GM18519 (cell line): ENCODE measurements at regions not wholly inside any gene's neighbourhood (a gene's known extent, or its start where the extent isn't known, plus 50 kb on each side); places are given as distances from the start of the nearest gene placed in this dataset.
"Not testable (repeated sequence)": the region's sequence is repeated elsewhere in the genome, so short reads cannot be mapped to it uniquely, and the experiment has no call there.

ENCODE experiments used
- ATAC-seq: cut with Tn5 transposase; IDR thresholded peaks from one replicate; pipeline ENCODE4 v1.9.1; 2021; ENCODE audit warnings: mild to moderate bottlenecking, moderate library complexity; ENCODE audit not compliant: unreplicated experiment, low FRiP score

DNA sequence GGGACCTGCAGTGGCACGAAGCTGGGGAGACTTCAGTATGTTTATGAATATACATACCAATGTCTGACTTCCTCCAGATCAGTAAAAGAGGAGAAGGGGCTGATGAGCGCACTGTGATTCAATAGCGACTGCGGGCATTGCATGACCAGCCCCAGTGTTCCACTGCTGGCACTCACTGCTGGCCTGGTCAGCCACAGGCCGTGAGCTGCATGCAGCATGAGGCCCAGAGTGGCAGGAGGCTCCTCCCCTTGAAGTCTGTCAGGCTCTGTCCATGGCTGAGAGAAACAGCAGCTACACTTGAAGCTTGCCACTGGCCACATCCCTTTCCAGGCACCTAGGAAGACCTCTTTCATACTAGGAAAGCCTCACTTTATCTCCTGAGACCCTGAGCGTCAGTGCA lies 265.9 kb upstream of the CDYL start:
- no peak for ATAC-seq

DNA sequence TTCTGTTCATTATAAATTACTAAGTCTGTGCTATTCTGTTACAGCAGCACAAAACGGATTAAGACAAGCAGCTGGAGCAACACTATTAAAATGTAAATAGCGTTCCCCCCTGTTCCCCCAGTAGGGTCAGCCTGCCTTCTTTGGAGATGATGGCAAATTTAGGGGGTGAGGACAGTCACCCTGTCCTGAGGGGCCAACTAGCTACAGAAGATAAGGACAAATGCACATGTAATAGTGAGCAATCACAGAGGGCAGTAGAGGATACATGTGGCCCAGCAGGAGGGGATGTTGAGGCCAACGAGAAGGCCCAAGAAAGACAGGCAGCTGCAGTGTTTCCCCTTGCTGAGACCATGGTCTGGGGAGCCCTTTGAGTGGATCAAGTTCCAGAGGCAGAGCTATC lies 266.7 kb upstream of the CDYL start:
- ATAC-seq = no peak

DNA sequence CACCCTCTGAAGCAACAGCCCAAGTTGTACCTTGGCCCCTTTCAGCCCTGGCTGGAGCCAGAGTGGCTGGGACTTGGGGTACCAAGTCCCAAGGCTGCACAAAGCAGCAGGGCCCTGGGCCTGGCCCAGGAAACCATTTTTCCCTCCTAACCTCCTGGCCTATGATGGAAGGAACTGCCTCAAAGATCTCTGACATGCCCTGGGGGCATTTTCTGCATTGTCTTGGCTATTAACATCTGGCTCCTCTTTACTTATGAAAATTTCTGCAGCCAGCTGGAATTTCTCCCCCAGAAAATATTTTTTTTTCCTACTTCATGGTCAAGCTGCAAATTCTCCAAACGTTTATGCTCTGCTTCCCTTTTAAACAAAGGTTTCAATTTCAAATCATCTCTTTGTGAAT lies 269.4 kb upstream of the CDYL start:
- no peak for ATAC-seq

DNA sequence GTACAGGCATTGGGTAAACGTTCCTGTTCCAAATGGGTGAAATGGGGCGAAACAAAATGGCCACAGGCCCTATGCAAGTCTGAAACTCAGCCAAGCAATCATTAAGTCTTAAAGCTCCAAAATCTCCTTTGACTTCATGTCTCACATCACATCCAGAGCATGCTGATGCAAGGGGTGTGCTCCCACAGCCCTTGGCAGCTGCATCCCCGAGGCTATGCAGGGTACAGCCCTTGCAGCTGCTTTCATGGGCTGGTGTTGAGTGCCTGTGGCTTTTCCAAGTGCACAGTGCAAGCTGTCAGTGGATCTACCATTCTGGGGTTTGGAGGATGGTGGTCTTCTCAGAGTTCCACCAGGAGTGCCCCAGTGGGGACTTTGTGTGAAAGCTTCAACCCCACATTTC lies 270.0 kb upstream of the CDYL start:
- no peak for ATAC-seq

DNA sequence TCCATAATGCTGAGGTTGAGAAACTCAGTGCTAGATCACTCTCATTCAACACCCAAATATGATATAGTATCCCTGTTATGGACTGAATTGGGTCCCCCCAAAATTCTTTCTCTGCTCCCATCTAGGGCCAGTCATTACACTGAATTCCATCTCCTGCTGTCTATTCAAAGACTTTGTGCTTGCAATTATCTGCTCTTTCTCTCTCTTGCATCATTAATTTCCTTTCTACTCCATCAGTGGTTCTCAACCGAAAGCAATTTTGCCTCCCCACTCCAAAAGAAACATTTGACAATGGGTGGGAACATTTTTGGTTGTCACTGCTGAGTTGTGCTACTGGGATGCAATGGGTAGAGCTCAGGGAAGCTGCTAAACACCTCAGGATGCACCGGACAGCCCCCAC lies 271.5 kb upstream of the CDYL start:
- no peak for ATAC-seq

DNA sequence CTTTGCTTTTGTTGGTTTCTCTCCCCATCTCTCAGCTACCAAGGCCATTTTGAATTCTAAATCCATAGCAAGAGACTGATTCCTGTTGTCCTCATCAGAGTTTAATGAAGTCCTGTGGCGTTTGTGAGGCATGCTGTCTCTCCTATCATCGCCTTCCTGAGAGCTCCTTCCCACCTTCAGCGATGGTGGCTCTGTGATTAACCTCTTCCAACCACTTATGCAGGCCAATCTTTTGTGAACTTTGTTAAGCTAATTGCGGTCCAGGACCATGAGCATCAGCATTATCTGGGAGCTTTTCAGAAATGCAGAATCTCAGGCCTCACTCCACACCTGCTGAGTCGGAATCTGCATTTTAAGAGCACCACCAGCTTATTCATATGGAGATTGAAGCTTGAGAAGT lies 272.5 kb upstream of the CDYL start:
- ATAC-seq = no peak

DNA sequence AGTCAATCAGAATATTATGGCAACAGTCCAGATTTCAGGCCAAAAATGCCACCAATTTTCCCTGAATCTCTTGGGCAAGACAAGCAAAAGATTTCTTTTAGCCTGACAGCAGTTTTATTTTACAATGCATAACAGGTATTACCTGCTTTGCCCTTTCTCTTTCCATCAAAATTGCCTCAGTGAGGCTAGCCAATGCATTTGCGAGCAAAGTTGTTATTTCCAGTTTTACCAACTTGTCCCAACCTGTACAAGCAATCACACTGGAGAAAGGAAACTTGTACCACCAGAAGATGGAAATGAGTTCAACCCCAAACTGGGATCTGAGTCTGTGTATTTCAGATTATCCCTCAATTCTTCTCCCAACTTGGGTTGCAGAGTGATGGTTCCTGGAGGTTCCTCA lies 279.9 kb upstream of the CDYL start:
- ATAC-seq = no peak

DNA sequence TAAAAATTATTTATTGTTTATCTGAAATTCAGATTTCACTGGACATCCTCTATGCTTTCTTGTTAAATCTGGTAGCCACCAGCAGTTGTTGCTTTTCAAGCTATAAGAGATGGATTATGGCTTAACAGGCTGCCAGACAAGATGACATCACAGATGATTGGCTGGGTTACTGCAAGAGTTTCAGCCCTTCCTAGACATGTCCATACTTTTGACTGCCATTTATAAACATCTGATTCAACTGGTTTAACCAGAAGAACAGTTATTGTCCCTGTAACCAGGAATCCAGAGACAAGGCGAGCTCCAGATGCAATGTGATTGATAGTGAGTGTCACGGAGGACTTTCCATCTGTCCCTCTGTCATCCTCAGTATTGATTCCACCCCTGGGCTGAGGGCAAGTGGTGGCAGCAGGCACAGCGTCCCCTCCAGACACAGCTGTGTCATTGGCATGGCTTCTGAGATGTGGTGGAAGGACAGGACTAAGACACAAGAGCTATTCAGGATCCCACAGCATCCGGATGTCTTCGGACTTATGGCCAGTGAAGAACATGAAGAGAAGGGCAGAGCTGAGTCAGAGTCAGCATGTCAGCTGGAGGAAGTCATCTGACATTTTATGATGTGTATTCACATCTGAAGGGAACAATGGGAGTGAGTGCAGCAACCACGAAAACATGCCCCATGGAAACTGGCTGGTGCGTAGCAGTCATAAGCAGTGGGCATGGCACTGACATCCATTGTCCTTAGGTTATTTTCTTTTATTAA lies 284.5 kb upstream of the CDYL start:
- no peak for ATAC-seq

DNA sequence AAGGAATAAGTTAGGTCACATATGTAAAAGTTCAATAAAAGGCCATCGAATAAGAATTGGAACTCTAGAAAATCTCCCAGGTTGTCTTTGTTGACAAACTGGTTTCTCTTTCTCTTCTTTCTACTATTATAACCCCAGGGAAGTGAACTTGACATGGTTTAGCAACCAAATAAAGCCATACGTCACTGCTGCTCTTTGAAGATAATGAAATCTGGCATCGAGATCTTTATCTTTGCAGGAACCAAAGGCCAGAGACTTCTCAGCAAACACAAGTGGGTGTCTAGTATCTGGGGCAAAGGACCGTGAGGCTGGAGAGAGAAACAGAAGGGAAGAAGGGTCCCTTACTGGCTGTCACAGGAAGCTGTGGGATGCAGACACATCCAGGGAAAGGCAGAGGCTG lies 286.7 kb upstream of the CDYL start:
- ATAC-seq = no peak

DNA sequence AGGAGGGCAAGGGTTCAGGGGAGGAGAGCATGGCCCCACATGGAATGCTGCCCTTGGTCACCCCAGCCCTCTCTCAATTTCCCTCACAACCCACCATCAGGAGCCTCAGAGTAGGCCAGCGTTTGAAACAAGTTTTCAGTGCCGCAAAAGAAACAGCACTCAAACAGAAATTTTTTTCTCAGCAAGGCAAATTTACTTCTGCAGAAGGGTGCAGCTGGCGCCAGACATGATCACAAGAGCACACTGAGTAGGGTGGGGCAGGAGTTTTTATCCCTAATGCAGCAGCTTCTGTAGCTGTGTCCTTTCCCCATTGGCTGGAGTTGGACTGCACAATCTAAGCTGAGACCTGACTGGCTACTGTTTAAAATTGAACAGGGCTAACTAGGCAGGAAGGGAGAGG lies 287.8 kb upstream of the CDYL start:
- ATAC-seq = no peak

DNA sequence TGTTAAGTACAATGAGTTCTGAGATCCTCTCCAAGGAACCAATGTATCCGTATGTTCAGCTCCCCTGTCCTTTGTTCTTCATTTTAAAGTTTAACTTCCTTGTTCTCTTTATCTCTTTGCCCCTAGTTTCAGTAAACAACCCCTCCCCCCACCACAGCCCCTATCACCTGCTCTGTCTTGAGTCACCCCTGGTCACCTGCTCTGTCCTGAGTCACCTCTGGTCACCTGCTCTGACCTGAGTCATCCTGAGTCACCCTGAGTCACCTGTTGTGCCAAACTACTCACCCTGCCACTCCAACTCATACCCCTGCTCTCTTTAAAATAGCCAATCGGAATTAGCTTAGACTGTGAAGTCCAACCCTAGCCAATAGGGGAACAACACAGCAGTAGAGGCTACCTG lies 288.7 kb upstream of the CDYL start:
- ATAC-seq = no peak

DNA sequence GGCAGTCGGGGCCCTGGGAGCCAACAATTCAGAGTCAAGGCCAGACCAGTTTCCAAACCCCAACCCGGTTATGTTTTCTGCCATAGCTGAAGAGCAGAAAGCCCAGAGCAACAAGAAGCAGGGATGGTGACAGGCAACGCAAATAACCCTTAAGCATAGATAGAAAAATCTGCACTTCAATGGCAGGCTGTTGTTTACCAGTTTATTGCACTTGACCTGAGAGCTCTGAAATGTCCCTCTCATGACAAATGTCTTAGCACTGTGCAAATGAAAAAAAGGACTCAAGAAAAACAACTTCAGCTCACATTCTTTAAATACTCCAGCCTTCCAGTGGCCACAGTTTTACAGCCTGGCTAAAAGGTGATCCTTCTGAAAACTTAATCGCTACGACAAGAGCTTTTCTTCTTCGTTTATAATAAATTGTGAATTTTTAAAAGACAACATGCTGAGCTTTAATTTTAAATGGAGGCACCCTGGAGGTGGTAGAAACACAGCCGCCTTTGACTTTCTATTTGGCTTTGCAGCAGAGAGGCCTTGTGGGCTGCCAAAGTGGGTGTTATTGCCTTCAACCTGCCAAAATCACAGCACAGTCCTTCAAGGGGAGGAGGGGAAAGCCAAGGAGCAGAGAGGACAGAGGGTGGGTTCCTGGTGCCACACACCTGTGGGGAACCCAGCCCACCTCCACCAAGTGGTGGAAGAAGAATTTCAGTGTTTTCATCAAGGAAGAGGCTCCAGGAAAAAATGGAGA lies 289.5 kb upstream of the CDYL start:
- no peak for ATAC-seq

DNA sequence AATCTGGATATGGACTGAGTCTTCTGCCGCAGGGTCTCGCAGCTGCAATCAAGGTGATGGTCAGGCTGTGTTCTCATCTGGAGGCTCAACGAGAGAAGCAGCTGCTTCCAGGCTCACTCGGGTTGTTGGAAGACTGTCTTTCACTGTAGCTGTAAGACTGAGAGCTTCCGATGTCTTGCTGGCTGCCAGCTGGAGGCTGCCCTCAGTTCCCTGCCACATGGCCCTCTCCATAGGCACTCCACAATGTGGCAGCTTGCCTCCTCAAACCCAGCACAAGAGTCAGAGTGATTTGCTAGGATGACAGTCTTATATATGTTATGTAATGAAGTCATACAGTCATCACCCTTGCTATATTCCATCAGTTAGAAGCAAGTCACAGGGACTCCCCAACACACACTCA lies 290.5 kb upstream of the CDYL start:
- ATAC-seq = no peak

DNA sequence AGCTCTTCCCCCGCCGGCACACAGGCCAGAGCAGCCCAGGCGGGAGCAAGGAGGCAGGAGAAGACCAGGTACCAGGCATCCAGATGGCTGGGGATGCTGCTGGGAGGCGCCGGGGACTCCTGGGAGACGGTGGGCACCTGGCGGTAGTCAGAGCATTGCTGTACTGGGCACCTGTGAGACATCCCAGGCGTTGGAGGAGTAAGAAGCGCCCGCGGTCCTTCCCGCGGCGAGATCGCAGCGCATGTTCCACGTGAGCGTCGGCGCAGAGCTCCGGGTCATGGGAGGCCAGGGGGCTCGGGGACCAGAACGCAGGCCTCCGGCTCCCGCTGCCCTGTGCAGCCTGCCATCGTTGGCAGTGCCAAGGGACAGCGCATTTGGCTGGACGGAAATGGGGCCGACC lies 293.7 kb upstream of the CDYL start:
- ATAC-seq = no peak

DNA sequence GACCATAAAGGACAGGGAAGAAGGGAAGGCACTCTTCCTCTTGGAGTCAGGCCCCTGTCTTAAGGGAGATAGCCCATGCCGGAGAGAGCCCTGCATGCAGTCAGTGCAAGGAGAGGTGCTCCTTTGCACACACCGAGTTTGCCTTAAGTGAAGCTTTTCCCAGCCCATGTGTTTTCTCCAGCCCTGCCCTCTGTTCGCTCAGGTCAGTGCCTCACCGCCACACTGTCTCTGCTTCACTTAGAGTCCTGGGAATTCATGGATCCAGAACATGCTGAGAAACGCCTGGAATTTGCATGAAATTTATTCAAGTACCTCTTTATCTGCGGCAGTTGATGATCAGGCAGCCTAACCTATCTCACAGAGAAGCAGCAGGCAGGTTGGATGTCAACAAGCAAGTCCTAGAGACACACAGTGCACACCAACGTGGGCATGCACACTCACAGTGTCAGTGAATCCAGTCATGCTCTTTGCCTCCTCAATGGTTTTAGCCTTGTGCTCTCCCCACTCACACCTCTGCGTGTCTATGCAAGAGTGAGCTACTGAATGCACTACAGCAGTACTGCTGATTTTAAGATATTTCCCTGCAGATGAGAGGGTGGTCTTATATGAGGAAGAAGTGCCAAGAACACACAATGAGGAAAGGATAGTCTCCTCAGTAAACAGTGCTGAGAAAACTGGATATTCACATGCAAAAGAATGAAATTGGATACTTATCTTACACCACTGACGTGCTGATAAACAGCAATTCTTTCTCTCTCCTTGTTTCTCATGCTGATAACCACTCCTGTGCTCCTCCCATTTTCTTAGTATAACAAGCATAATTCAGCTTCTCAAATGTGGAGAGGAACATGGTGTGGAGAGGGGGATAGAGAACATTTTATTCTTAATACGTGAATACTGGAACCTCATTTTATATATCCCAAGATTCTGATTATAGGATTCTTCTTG lies 295.1 kb upstream of the CDYL start:
- no peak for ATAC-seq

DNA sequence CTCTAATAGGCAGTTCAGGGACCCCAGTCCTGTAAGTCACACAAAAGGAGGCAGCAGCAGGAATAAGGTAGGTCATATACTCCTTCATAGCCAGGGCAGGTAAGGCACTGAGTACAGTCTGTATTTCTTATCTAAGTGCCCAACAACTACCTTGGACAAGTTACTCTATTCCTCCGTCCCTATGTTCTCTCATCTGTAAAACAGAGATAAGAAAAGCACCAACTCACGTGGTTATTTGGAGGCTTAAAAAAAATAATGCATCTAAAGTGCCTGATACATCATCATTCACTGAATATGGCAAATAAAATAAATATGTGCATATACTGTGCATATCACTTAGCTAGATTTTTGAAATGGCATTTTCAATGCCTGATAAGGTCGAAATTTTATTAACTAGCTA lies 298.1 kb upstream of the CDYL start:
- no peak for ATAC-seq

DNA sequence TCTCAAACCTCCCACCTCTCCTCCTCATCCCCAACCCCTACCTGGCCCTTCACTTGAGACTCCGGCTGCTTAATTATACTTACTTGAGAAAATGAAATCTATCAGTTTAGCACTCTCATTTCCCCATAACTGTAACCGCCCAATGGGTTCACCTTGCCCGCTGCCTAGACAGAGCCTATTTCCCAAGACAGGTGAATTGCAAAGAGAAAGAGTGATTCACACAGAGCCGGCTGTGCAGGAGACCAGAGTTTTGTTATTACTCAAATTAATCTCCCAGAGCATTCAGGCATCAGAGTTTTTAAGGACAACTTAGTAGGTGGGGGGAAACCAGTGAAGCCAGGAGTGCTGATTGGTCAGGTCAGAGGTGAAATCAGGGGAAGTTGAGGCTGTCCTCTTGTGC lies 301.4 kb upstream of the CDYL start:
- ATAC-seq = no peak

DNA sequence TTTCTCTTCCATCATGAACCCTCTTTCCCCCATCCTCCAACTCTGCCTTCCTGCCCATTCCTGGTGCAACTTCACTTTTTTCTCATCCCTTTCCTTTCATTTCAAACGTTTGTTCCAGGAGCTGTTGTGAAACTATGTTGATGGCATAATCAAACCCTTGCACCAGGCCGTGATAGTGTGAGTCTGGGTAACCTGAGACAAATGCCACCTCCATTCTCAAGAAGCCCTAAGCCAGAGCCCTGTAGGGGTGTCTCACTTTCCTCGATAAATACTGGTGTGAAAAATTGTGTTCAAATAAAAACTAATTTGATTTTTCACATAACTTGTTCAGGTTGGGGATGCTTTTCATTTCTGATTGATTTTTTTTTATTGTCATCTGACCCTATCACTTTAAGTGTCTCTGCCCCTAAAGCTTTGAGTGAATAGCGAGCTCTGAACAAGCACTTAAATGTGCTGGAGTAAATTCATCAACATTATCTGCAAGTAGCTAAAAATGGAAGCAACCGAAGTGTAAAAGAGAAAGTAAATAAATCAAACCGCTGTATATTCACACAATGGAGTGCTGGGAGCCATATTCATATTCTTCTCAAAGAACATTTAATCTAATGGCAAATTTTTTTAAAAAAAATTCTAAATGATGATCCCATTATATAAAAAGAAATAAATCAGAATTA lies 303.1 kb upstream of the CDYL start:
- no peak for ATAC-seq

DNA sequence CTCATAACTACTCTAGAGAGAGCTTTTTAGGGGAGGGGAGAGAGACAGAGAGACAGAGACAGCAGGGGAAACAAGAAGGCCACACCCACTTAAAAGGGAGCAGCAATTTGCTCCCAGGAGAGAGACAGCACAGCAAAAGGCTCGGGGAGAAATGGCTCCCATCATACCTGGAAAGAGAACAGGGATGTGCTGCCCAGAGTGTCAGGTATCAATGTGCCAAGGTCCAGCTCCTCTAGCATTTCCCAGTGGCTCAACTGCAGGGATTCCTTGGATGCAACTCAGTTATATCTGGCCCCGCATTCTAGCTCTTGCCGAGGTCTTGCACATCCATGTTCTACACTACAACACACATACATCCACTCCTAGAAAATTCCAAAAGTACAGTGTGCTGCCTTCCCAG lies 304.0 kb upstream of the CDYL start:
- no peak for ATAC-seq

DNA sequence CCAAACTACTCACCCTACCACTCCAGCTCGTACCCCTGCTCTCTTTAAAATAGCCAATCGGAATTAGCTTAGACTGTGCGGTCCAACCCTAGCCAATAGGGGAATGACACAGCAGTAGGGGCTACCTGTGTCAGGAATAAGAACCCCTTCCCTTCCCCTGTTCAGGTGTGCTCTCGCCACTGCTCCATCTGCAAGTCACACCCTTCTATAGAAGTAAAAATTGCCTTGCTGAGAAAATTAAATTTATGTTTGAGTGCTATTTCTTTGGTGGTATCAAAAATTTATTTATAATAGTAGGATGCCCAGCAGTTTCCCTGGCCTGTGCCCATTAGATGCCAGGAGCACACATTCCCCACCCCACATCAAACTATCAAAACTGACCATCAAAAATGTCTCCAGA lies 304.7 kb upstream of the CDYL start:
- ATAC-seq = not testable (repeated sequence)
